H9 (cell line): ENCODE measurements at regions not wholly inside any gene's neighbourhood (a gene's known extent, or its start where the extent isn't known, plus 50 kb on each side); places are given as distances from the start of the nearest gene placed in this dataset.

Experiments
- DNase-seq: peaks from one replicate; pipeline ENCODE4 v3.0.0-alpha.2; 2017
- H2AFZ ChIP-seq: one replicate; pipeline ENCODE4 v1.6.1; 2013; ENCODE audit warnings: mild to moderate bottlenecking, low read length, control low read depth, moderate library complexity
- H2AK5ac ChIP-seq: 2 replicates; pipeline ENCODE4 v1.6.1; 2013; ENCODE audit warnings: low read length, control low read depth, mixed read lengths; ENCODE audit not compliant: insufficient read length
- H2BK120ac ChIP-seq: one replicate; pipeline ENCODE4 v1.6.1; 2013; ENCODE audit warnings: low read depth, mild to moderate bottlenecking, low read length, control low read depth, inconsistent platforms; ENCODE audit not compliant: poor library complexity, severe bottlenecking
- H2BK12ac ChIP-seq: 2 replicates; pipeline ENCODE4 v1.6.1; 2013; ENCODE audit warnings: low read length, control low read depth, mixed read lengths, low read depth; ENCODE audit not compliant: insufficient read length
- H2BK15ac ChIP-seq: 2 replicates; pipeline ENCODE4 v1.6.1; 2013; ENCODE audit warnings: low read depth, low read length, control low read depth
- H2BK20ac ChIP-seq: one replicate; pipeline ENCODE4 v1.6.1; 2013; ENCODE audit warnings: low read depth, mild to moderate bottlenecking, low read length, control low read depth, inconsistent platforms; ENCODE audit not compliant: poor library complexity, severe bottlenecking
- H2BK5ac ChIP-seq: 2 replicates; pipeline ENCODE4 v1.6.1; 2013; ENCODE audit warnings: low read length, control low read depth, mixed read lengths; ENCODE audit not compliant: insufficient read length
- H3K14ac ChIP-seq: 2 replicates; pipeline ENCODE4 v1.6.1; 2013; ENCODE audit warnings: low read length, control low read depth; ENCODE audit not compliant: insufficient read depth
- H3K18ac ChIP-seq: 2 replicates; pipeline ENCODE4 v1.6.1; 2013; ENCODE audit warnings: low read depth, mild to moderate bottlenecking, mixed read lengths, low read length, control low read depth; ENCODE audit not compliant: insufficient read length
- H3K23ac ChIP-seq: 2 replicates; pipeline ENCODE4 v1.6.1; 2013; ENCODE audit warnings: low read length, control low read depth, mixed read lengths, low read depth; ENCODE audit not compliant: insufficient read length
- H3K23me2 ChIP-seq: 2 replicates; pipeline ENCODE4 v1.6.1; 2013; ENCODE audit warnings: low read depth, mild to moderate bottlenecking, mixed read lengths, low read length, control low read depth; ENCODE audit not compliant: insufficient read length, poor library complexity, severe bottlenecking
- H3K27ac ChIP-seq: 2 replicates; pipeline ENCODE4 v1.5.1; 2013; ENCODE audit warnings: low read length, control low read depth, mixed read lengths, low read depth; ENCODE audit not compliant: insufficient read length
- H3K27me3 ChIP-seq: 2 replicates; pipeline ENCODE4 v1.6.1; 2013; ENCODE audit warnings: low read length, control low read depth, inconsistent platforms; ENCODE audit not compliant: insufficient read depth
- H3K4ac ChIP-seq: 2 replicates; pipeline ENCODE4 v1.6.1; 2013; ENCODE audit warnings: low read depth, mild to moderate bottlenecking, control low read depth, inconsistent platforms, low read length, moderate library complexity
- H3K4me1 ChIP-seq: 2 replicates; pipeline ENCODE4 v1.6.1; 2013; ENCODE audit warnings: low read length, control low read depth, inconsistent platforms; ENCODE audit not compliant: insufficient read depth
- H3K4me2 ChIP-seq: 2 replicates; pipeline ENCODE4 v1.6.1; 2013; ENCODE audit warnings: low read length, control low read depth, mixed read lengths; ENCODE audit not compliant: insufficient read length, insufficient read depth
- H3K56ac ChIP-seq: 2 replicates; pipeline ENCODE4 v1.6.1; 2013; ENCODE audit warnings: low read depth, mild to moderate bottlenecking, mixed read lengths, low read length, control low read depth; ENCODE audit not compliant: insufficient read length
- H3K79me1 ChIP-seq: 2 replicates; pipeline ENCODE4 v1.6.1; 2013; ENCODE audit warnings: low read depth, mild to moderate bottlenecking, moderate library complexity, low read length, control low read depth, inconsistent platforms; ENCODE audit not compliant: insufficient read depth, poor library complexity, severe bottlenecking
- H3K79me2 ChIP-seq: 2 replicates; pipeline ENCODE4 v1.6.1; 2013; ENCODE audit warnings: low read length, control low read depth, inconsistent platforms; ENCODE audit not compliant: insufficient read depth
- H3K9ac ChIP-seq: 2 replicates; pipeline ENCODE4 v1.6.1; 2013; ENCODE audit warnings: low read length, control low read depth, mixed read lengths; ENCODE audit not compliant: insufficient read length; ENCODE audit errors: extremely low read depth
- H3K9me3 ChIP-seq: one replicate; pipeline ENCODE4 v1.6.1; 2013; ENCODE audit warnings: low read depth, low read length, inconsistent platforms; ENCODE audit not compliant: control insufficient read depth
- H3T11ph ChIP-seq: one replicate; pipeline ENCODE4 v1.6.1; 2013; ENCODE audit warnings: mild to moderate bottlenecking, low read length, control low read depth, inconsistent platforms
- H4K20me1 ChIP-seq: one replicate; pipeline ENCODE4 v1.6.1; 2013; ENCODE audit not compliant: control insufficient read depth, insufficient read length, insufficient read depth
- H4K5ac ChIP-seq: 2 replicates; pipeline ENCODE4 v1.6.1; 2013; ENCODE audit warnings: low read depth, mild to moderate bottlenecking, mixed read lengths, low read length, control low read depth; ENCODE audit not compliant: insufficient read length
- H4K8ac ChIP-seq: replicated peaks from 2 replicates; pipeline ENCODE4 v1.6.1; 2013; ENCODE audit warnings: low read length, control low read depth, mixed read lengths, low read depth; ENCODE audit not compliant: insufficient read length
- H4K91ac ChIP-seq: 2 replicates; pipeline ENCODE4 v1.6.1; 2013; ENCODE audit warnings: low read depth, mild to moderate bottlenecking, moderate library complexity, mixed read lengths, low read length, control low read depth; ENCODE audit not compliant: insufficient read length
- H3K27ac Mint-ChIP-seq, 3 experiments: 2 replicates in 2 of 3; 3 replicates in 1 of 3; pipeline ENCODE4 v1.8.0; 2020 to 2021; ENCODE audit warnings: mixed read lengths in 3 of 3, mild to moderate bottlenecking in 1 of 3, moderate library complexity in 1 of 3
- H3K27me3 Mint-ChIP-seq: 2 replicates; pipeline ENCODE4 v1.8.0; 2021; ENCODE audit warnings: low read depth, mild to moderate bottlenecking, moderate library complexity, mixed read lengths
- H3K36me3 Mint-ChIP-seq, 3 experiments: 2 replicates in 2 of 3; 3 replicates in 1 of 3; pipeline ENCODE4 v1.8.0; 2020 to 2021; ENCODE audit warnings: low read depth in 3 of 3, mixed read lengths in 3 of 3; ENCODE audit not compliant: insufficient read depth in 1 of 3
- H3K4me1 Mint-ChIP-seq, 2 experiments: 2 replicates each; pipeline ENCODE4 v1.8.0; 2020; ENCODE audit warnings: mixed read lengths in 2 of 2
- H3K4me3 Mint-ChIP-seq, 2 experiments: 2 replicates in 1 of 2; 3 replicates in 1 of 2; pipeline ENCODE4 v1.8.0; 2020 to 2021; ENCODE audit warnings: mild to moderate bottlenecking in 2 of 2, mixed read lengths in 2 of 2, moderate library complexity in 1 of 2
- H3K9me3 Mint-ChIP-seq, 2 experiments: 2 replicates in 1 of 2; 3 replicates in 1 of 2; pipeline ENCODE4 v1.8.0; 2020; ENCODE audit warnings: mild to moderate bottlenecking in 2 of 2, mixed read lengths in 2 of 2, moderate library complexity in 1 of 2
- CTCF ChIP-seq: fragments of 200-600 bp; sonication (generic); conservative IDR thresholded peaks from 3 replicates; pipeline ENCODE4 v1.8.0; 2021; ENCODE audit warnings: antibody characterized with exemption, mild to moderate bottlenecking
- WGBS: extraction: QIAGEN DNeasy Blood & Tissue Kit; methylation state at CpG from one replicate; pipeline ENCODE4 v1.1.7; 2013; ENCODE audit warnings: missing lambda C conversion rate, low lambda C conversion rate, mixed read lengths; ENCODE audit not compliant: insufficient read length; ENCODE audit errors: extremely low coverage; 5-methylcytosine and 5-hydroxymethylcytosine counted together

- no peaks in the 10 kb centered on the region for H3K9me3 Mint-ChIP-seq
- H2BK120ac ChIP-seq, result no peak overlapping the region
- H3K27ac Mint-ChIP-seq, result no peak overlapping the region
- H3K4me3 Mint-ChIP-seq, result no peak overlapping the region
- H4K91ac ChIP-seq, result no peak overlapping the region
- H3K9ac ChIP-seq, result no peak overlapping the region
- no CpG with 5 or more reads among the region's 2 CpGs for WGBS
- H2AFZ ChIP-seq, result no peak overlapping the region
- H3K23ac ChIP-seq, result no peak overlapping the region
- no peaks in the 10 kb centered on the region for H4K20me1 ChIP-seq
- H3K4me1 Mint-ChIP-seq, result no peaks in the 10 kb centered on the region
- H3K4ac ChIP-seq, result no peak overlapping the region
- H2BK12ac ChIP-seq, result no peak overlapping the region
- no peaks in the 10 kb centered on the region for H3K27me3 Mint-ChIP-seq
- no peak overlapping the region for H4K5ac ChIP-seq
- no peaks in the 10 kb centered on the region for H3K79me2 ChIP-seq
- H3K27me3 ChIP-seq, result no peaks in the 10 kb centered on the region
- H3K4me1 ChIP-seq, result no peaks in the 10 kb centered on the region
- no peak overlapping the region for H2BK20ac ChIP-seq
- no peak overlapping the region for H3K4me2 ChIP-seq
- H2AK5ac ChIP-seq, result no peak overlapping the region
- H3K79me1 ChIP-seq, result no peaks in the 10 kb centered on the region
- H3K56ac ChIP-seq, result no peak overlapping the region
- no peaks in the 10 kb centered on the region for H3K23me2 ChIP-seq
- no peak overlapping the region for H4K8ac ChIP-seq
- no peak for DNase-seq
- no peak overlapping the region for H2BK15ac ChIP-seq
- H3K27ac ChIP-seq, result no peak overlapping the region
- H3K9me3 ChIP-seq, result no peaks in the 10 kb centered on the region
- no peak overlapping the region for H3T11ph ChIP-seq
- H3K18ac ChIP-seq, result no peak overlapping the region
- TF ChIP-seq CTCF, result no peak
- H3K14ac ChIP-seq, result no peak overlapping the region
- no peak overlapping the region for H2BK5ac ChIP-seq
- no peaks in the 10 kb centered on the region for H3K36me3 Mint-ChIP-seq
These were observed 549.1 kb upstream of the EPHA5 start for GRCh38 chr4:66219401-66219800.
